ENCODE measurements at regions not wholly inside any gene's neighbourhood (a gene's known extent, or its start where the extent isn't known, plus 50 kb on each side); places are given as distances from the start of the nearest gene placed in this dataset.

DNA sequence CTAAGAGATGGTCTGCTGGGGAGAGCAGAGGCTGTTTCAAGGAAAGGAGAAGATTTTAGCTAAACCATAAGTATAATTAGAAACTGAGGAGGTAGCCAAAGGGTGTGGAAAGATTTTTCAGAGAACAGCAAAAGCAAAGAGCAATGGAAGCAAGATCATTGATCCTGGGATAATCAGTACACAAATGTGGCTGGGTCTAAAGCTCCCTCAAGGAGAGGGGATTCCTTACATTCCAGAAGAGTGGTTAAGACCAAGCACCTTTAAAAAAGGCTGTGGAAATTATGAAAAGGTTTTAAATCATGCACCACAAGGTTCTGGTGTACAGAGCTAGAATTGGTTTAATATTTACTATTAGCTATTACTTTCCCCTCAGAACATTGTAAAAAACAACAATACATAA is 246.0 kb upstream of the UBE2E3 start:
- TF ChIP-seq, protein P1, sequence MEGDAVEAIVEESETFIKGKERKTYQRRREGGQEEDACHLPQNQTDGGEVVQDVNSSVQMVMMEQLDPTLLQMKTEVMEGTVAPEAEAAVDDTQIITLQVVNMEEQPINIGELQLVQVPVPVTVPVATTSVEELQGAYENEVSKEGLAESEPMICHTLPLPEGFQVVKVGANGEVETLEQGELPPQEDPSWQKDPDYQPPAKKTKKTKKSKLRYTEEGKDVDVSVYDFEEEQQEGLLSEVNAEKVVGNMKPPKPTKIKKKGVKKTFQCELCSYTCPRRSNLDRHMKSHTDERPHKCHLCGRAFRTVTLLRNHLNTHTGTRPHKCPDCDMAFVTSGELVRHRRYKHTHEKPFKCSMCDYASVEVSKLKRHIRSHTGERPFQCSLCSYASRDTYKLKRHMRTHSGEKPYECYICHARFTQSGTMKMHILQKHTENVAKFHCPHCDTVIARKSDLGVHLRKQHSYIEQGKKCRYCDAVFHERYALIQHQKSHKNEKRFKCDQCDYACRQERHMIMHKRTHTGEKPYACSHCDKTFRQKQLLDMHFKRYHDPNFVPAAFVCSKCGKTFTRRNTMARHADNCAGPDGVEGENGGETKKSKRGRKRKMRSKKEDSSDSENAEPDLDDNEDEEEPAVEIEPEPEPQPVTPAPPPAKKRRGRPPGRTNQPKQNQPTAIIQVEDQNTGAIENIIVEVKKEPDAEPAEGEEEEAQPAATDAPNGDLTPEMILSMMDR (IDR thresholded peaks at IDR 0.05): no peak
- TF ChIP-seq POLR2A (IDR thresholded peaks at IDR 0.05): no peak
- no peak for TF ChIP-seq POLR2AphosphoS5 (IDR thresholded peaks at IDR 0.05)
